Hepatocyte (in vitro differentiated cells): ENCODE measurements at regions not wholly inside any gene's neighbourhood (a gene's known extent, or its start where the extent isn't known, plus 50 kb on each side); places are given as distances from the start of the nearest gene placed in this dataset.

ENCODE experiments used
- DNase-seq: peaks from one replicate; pipeline ENCODE4 v3.0.0-alpha.2; 2016; ENCODE audit warnings: low spot score
- H2AFZ ChIP-seq: fragments of 200-600 bp; sonication (generic); 2 replicates; pipeline ENCODE4 v1.6.0; 2016; ENCODE audit warnings: antibody characterized with exemption, mild to moderate bottlenecking
- H3K27ac ChIP-seq: fragments of 200-600 bp; sonication (generic); 2 replicates; pipeline ENCODE4 v1.5.1; 2016; ENCODE audit warnings: mild to moderate bottlenecking
- H3K27me3 ChIP-seq: fragments of 200-600 bp; sonication (generic); 2 replicates; pipeline ENCODE4 v1.6.1; 2016
- H3K36me3 ChIP-seq: fragments of 200-600 bp; sonication (generic); replicated peaks from 2 replicates; pipeline ENCODE4 v1.5.1; 2016; ENCODE audit warnings: low read depth; ENCODE audit not compliant: insufficient read depth
- H3K4me1 ChIP-seq: fragments of 200-600 bp; sonication (generic); 2 replicates; pipeline ENCODE4 v1.5.1; 2016; ENCODE audit warnings: mild to moderate bottlenecking, moderate library complexity; ENCODE audit not compliant: insufficient read depth
- H3K4me2 ChIP-seq: fragments of 200-600 bp; sonication (generic); 2 replicates; pipeline ENCODE4 v1.6.0; 2016
- H3K4me3 ChIP-seq: fragments of 200-600 bp; sonication (generic); 2 replicates; pipeline ENCODE4 v1.5.1; 2016; ENCODE audit warnings: mild to moderate bottlenecking
- H3K79me2 ChIP-seq: fragments of 200-600 bp; sonication (generic); 2 replicates; pipeline ENCODE4 v1.6.0; 2017; ENCODE audit warnings: mild to moderate bottlenecking
- H3K9me2 ChIP-seq: fragments of 200-600 bp; sonication (generic); replicated peaks from 2 replicates; pipeline ENCODE4 v1.6.0; 2017; ENCODE audit warnings: mild to moderate bottlenecking; ENCODE audit not compliant: insufficient read depth
- H3K9me3 ChIP-seq: fragments of 200-600 bp; sonication (generic); 2 replicates; pipeline ENCODE4 v1.5.1; 2016; ENCODE audit warnings: low read depth, mild to moderate bottlenecking
- H4K20me1 ChIP-seq: fragments of 200-600 bp; sonication (generic); 2 replicates; pipeline ENCODE4 v1.6.0; 2016; ENCODE audit warnings: mild to moderate bottlenecking; ENCODE audit not compliant: insufficient read depth, poor library complexity, severe bottlenecking
- EZH2 ChIP-seq: fragments of 200-600 bp; sonication (generic); IDR thresholded peaks from 2 replicates; pipeline ENCODE4 v1.6.1; 2016; ENCODE audit warnings: antibody characterized with exemption, mild to moderate bottlenecking, borderline replicate concordance
- EZH2phosphoT487 ChIP-seq: fragments of 200-600 bp; sonication (generic); IDR thresholded peaks from one replicate; pipeline ENCODE4 v1.6.1; 2018; ENCODE audit warnings: antibody characterized with exemption, mild to moderate bottlenecking, low read depth, moderate library complexity; ENCODE audit not compliant: unreplicated experiment, severe bottlenecking
- WGBS: methylation state at CpG from one replicate; pipeline ENCODE4 v1.1.6; 2016; ENCODE audit warnings: low lambda C conversion rate; ENCODE audit errors: missing lambda C conversion rate; 5-methylcytosine and 5-hydroxymethylcytosine counted together
- TF ChIP-seq, protein P1 (sequence below): fragments of 200-600 bp; sonication (generic); IDR thresholded peaks from 2 replicates; pipeline ENCODE4 v1.5.1; 2016; ENCODE audit warnings: antibody characterized with exemption, mild to moderate bottlenecking; ENCODE audit not compliant: poor library complexity

DNA sequence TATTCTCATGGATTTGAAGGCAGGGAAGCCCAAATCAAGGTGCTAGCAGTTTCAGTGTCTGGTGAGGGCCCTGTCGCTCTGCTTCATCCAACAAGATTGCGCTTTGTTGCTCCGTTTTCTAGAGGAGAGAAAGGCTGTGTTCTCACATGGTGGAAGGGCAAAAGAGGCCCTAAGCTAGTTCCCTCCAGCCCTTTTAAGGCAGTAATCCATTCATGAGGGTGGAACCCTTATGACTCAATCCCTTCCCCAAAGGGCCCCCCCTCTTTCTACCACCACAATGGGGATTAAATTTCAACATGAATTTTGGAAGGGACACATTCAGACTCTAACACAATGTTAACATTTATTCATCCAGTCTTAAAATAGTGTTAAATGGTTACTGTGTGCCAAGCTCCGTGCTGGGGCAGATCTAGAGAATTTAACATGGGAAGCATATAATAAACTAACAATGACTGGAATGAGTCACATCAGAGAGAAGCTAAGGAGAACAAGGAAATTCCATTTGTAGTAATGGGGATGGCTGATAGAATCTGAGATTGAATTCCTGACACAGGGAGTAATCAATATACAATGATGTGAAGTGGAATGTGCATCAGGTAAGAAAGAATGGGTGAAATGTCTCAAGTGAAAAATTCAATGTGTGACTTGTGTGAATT lies 382.8 kb upstream of the ZNF608 start:
- Histone ChIP-seq H3K27me3 (no peaks in the 10 kb centered on the region), H3K36me3 (no peaks in the 10 kb centered on the region), H3K79me2 (no peaks in the 10 kb centered on the region), H4K20me1 (no peaks in the 10 kb centered on the region), H3K4me3 (no peak overlapping the region), H3K4me2 (no peak overlapping the region), H3K9me2 (no peaks in the 10 kb centered on the region), H3K4me1 (peaks cover 3% of the 10 kb centered on the region), H2AFZ (no peak overlapping the region), H3K9me3 (no peaks in the 10 kb centered on the region), H3K27ac (no peak overlapping the region)
- 96% methylated on average over 4 of the region's 4 CpGs for WGBS
- DNase-seq: no peak
- TF ChIP-seq, protein P1, sequence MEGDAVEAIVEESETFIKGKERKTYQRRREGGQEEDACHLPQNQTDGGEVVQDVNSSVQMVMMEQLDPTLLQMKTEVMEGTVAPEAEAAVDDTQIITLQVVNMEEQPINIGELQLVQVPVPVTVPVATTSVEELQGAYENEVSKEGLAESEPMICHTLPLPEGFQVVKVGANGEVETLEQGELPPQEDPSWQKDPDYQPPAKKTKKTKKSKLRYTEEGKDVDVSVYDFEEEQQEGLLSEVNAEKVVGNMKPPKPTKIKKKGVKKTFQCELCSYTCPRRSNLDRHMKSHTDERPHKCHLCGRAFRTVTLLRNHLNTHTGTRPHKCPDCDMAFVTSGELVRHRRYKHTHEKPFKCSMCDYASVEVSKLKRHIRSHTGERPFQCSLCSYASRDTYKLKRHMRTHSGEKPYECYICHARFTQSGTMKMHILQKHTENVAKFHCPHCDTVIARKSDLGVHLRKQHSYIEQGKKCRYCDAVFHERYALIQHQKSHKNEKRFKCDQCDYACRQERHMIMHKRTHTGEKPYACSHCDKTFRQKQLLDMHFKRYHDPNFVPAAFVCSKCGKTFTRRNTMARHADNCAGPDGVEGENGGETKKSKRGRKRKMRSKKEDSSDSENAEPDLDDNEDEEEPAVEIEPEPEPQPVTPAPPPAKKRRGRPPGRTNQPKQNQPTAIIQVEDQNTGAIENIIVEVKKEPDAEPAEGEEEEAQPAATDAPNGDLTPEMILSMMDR: no peak
- TF ChIP-seq EZH2 (no peak), EZH2phosphoT487 (no peak)

DNA sequence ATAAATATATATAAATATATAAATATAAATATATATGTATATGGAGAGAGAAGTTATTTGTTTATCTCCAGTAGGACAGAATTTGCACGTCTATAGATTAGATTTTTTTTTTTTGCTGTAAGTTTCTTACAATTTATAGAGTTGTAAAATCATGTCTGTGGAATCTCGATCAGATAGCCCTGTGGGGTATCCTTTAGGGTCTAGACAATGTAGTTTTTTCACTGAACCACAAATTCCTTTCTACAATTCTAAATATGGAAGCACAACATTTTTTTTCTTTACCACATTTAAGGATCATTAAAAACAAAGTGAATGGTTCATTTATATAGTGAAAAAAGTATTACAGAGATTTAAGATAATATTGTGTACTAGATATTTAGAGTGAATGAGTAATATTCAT lies 384.2 kb upstream of the ZNF608 start:
- Histone ChIP-seq H3K36me3 (no peaks in the 10 kb centered on the region), H3K4me1 (peaks cover 5% of the 10 kb centered on the region), H3K27ac (no peak overlapping the region), H3K4me2 (no peak overlapping the region), H3K4me3 (no peak overlapping the region), H3K27me3 (no peaks in the 10 kb centered on the region), H2AFZ (no peak overlapping the region), H3K9me3 (no peaks in the 10 kb centered on the region), H4K20me1 (no peaks in the 10 kb centered on the region), H3K9me2 (no peaks in the 10 kb centered on the region), H3K79me2 (no peaks in the 10 kb centered on the region)
- DNase-seq: no peak
- TF ChIP-seq EZH2: no peak
- TF ChIP-seq, protein P1: no peak
- no peak for TF ChIP-seq EZH2phosphoT487
- 91% methylated on average over 2 of the region's 2 CpGs for WGBS

DNA sequence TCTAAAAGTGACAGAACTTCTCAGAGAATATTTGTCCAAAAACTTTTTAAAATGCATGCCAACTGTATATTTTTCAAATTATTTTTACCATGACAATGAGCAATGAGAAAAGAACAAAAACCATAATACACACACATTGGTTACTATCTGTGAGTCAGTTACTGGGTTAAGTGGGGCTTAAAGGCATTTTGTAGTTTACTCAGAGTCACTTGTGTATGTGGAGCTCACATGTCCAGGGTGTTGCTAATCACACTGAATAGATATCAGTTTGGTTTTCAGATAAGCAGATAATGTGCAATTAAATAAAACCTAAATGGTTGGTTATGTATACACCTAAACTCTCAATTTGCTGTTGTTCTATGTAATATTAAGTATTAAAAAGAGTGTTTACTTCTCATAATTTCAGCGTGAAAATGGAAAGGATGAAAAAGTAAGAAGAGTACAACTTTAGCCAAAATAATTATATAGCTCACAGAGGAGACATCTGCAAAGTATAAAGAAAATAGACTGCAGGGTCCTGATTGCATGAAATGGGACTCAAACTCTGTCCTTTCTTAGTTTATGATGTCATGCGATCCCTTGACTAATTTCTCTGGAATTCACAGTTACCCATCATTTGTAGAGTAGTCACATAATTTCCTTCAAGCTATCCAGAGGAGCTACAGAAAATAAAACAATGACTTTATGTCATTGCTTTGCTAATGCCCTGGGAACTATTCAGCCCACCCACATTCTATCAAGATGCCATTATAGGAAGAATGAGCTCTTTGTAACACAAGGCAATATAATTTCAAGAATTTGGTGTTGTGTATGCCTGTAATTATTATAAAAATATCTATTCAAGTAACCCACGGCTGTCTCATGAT lies 388.0 kb upstream of the ZNF608 start:
- peaks cover 5% of the 10 kb centered on the region for H3K4me1 ChIP-seq
- no peaks in the 10 kb centered on the region for H3K79me2 ChIP-seq
- TF ChIP-seq, protein P1: no peak
- TF ChIP-seq EZH2 (no peak), EZH2phosphoT487 (no peak)
- no peaks in the 10 kb centered on the region for H3K27me3 ChIP-seq
- no peak overlapping the region for H2AFZ ChIP-seq
- no peaks in the 10 kb centered on the region for H4K20me1 ChIP-seq
- DNase-seq: no peak
- H3K27ac ChIP-seq: peak overlapping the region; percentile 38
- WGBS: 55% methylated on average over 3 of the region's 3 CpGs
- H3K36me3 ChIP-seq: no peaks in the 10 kb centered on the region
- H3K4me3 ChIP-seq: no peak overlapping the region
- H3K9me2 ChIP-seq: no peaks in the 10 kb centered on the region
- no peak overlapping the region for H3K4me2 ChIP-seq
- no peaks in the 10 kb centered on the region for H3K9me3 ChIP-seq
